Endothelial cell of umbilical vein (primary cell): ENCODE measurements at regions not wholly inside any gene's neighbourhood (a gene's known extent, or its start where the extent isn't known, plus 50 kb on each side); places are given as distances from the start of the nearest gene placed in this dataset.

Source experiments
- BruUV-seq: library from RNA; stranded (reverse); fragments of 400-500 nt; replicated peaks from 2 replicates; lab custom pipeline; 2021; lab: Mats Ljungman, UMichigan
- CTCF ChIA-PET: fragments of 300-600, 350-600 bp; sonication (Branson Sonifier 250); formaldehyde crosslinking; loops from one replicate; lab custom pipeline; 2021; ENCODE audit warnings: antibody characterized with exemption, inconsistent platforms; lab: Charles Lee
- POLR2A ChIA-PET: fragments of 300-600, 350-600 bp; sonication (Branson Sonifier 250); formaldehyde crosslinking; loops from one replicate; lab custom pipeline; 2021; ENCODE audit warnings: antibody characterized with exemption, inconsistent platforms; lab: Charles Lee
- DNase-seq: peaks from one replicate; pipeline ENCODE4 v3.0.0-alpha.2; 2011; ENCODE audit warnings: low read depth, low spot score
- FAIRE-seq: peaks from 2 replicates; lab custom pipeline; 2011; peaks lifted over from hg19 to GRCh38; lab: Jason Lieb, UNC
- H2AFZ ChIP-seq: 2 replicates; pipeline ENCODE4 v1.6.0; 2012; ENCODE audit warnings: low read depth, low read length, control low read depth, inconsistent platforms
- H3K27ac ChIP-seq: 2 replicates; pipeline ENCODE4 v1.5.1; 2011; ENCODE audit warnings: low read depth, mild to moderate bottlenecking, control low read depth, low read length, moderate library complexity; ENCODE audit not compliant: insufficient read depth
- H3K27me3 ChIP-seq, 2 experiments: 2 replicates each; pipeline versions ENCODE4 v1.6.0 to v1.6.1; 2011; ENCODE audit warnings: low read length in 2 of 2, mixed read lengths in 1 of 2; ENCODE audit not compliant: control insufficient read depth in 2 of 2, insufficient read depth in 2 of 2
- H3K36me3 ChIP-seq, 2 experiments: 2 replicates in 1 of 2; 3 replicates in 1 of 2; pipeline ENCODE4 v1.5.1; 2011; ENCODE audit warnings: low read length in 2 of 2, mild to moderate bottlenecking in 1 of 2, moderate library complexity in 1 of 2; ENCODE audit not compliant: control insufficient read depth in 2 of 2, insufficient read depth in 2 of 2; ENCODE audit errors: extremely low read depth in 1 of 2
- H3K4me1 ChIP-seq: 3 replicates; pipeline ENCODE4 v1.5.1; 2011; ENCODE audit warnings: mild to moderate bottlenecking, low read length; ENCODE audit not compliant: control insufficient read depth, insufficient read depth; ENCODE audit errors: extremely low read depth
- H3K4me2 ChIP-seq: 2 replicates; pipeline ENCODE4 v1.6.1; 2011; ENCODE audit warnings: low read length, control low read depth, mixed read lengths; ENCODE audit not compliant: insufficient read depth
- H3K4me3 ChIP-seq, 3 experiments: fragments of 200-600 bp in 1 of 3; sonication (generic), shearing (Covaris generic) in 1 of 3; replicated peaks in 1 of 3; 2 replicates each; pipeline ENCODE4 v1.5.1; 2011 to 2016; ENCODE audit warnings: control low read depth in 3 of 3, low read length in 3 of 3, mild to moderate bottlenecking in 2 of 3, inconsistent platforms in 1 of 3, low read depth in 1 of 3, moderate library complexity in 1 of 3; ENCODE audit not compliant: insufficient read depth in 1 of 3
- H3K79me2 ChIP-seq: 2 replicates; pipeline ENCODE4 v1.6.0; 2012; ENCODE audit warnings: low read length, inconsistent platforms; ENCODE audit not compliant: control insufficient read depth, insufficient read depth
- H3K9ac ChIP-seq: replicated peaks from 2 replicates; pipeline ENCODE3; 2011; ENCODE audit warnings: low read length, control low read depth; ENCODE audit not compliant: insufficient read depth; ENCODE audit errors: extremely low read depth
- H3K9me1 ChIP-seq: replicated peaks from 3 replicates; pipeline ENCODE4 v1.6.0; 2011; ENCODE audit warnings: mild to moderate bottlenecking, low read length; ENCODE audit not compliant: control insufficient read depth, insufficient read depth; ENCODE audit errors: extremely low read depth
- H3K9me3 ChIP-seq: replicated peaks from 2 replicates; pipeline ENCODE4 v1.5.1; 2012; ENCODE audit warnings: low read length, inconsistent platforms; ENCODE audit not compliant: control insufficient read depth, insufficient read depth
- H4K20me1 ChIP-seq: replicated peaks from 2 replicates; pipeline ENCODE3; 2011; ENCODE audit warnings: mild to moderate bottlenecking, low read length; ENCODE audit not compliant: control insufficient read depth, insufficient read depth; ENCODE audit errors: extremely low read depth
- EZH2 ChIP-seq: IDR thresholded peaks from 2 replicates; pipeline ENCODE4 v1.6.1; 2012; ENCODE audit warnings: borderline replicate concordance, low read depth, mild to moderate bottlenecking, moderate library complexity, low read length, inconsistent platforms; ENCODE audit not compliant: severe bottlenecking
- FOS ChIP-seq: IDR thresholded peaks from 2 replicates; pipeline ENCODE4 v1.6.1; 2011; ENCODE audit warnings: mild to moderate bottlenecking, low read length, moderate library complexity, borderline replicate concordance; ENCODE audit not compliant: insufficient read depth
- GATA2 ChIP-seq: IDR thresholded peaks from 2 replicates; pipeline ENCODE4 v1.7.0; 2011; ENCODE audit warnings: low read depth, mild to moderate bottlenecking, moderate library complexity, mixed read lengths, low read length; ENCODE audit not compliant: insufficient read length, insufficient read depth
- JUN ChIP-seq: IDR thresholded peaks from 2 replicates; pipeline ENCODE4 v1.6.1; 2011; ENCODE audit warnings: borderline replicate concordance, low read depth; ENCODE audit not compliant: insufficient read length, insufficient read depth
- MAX ChIP-seq: IDR thresholded peaks from 2 replicates; pipeline ENCODE4 v1.6.1; 2011; ENCODE audit not compliant: insufficient read depth, insufficient read length
- MYC ChIP-seq: IDR thresholded peaks from one replicate; pipeline ENCODE4 v1.6.1; 2011; ENCODE audit warnings: mild to moderate bottlenecking, low read depth, low read length
- POLR2A ChIP-seq: IDR thresholded peaks from 2 replicates; pipeline ENCODE4 v1.6.1; 2012; ENCODE audit warnings: low read depth, mild to moderate bottlenecking, control low read depth, low read length
- POLR2AphosphoS5 ChIP-seq: IDR thresholded peaks from 2 replicates; pipeline ENCODE4 v1.6.1; 2012; ENCODE audit warnings: low read depth, mild to moderate bottlenecking, control low read depth, low read length, moderate library complexity; ENCODE audit not compliant: insufficient read depth
- dilution Hi-C: fragments of 300-500 bp; cut with MboI; formaldehyde crosslinking; loops from one replicate; pipeline ENCODE4 v1.15.0; 2019; ENCODE audit warnings: low sequenced_read_pairs; ENCODE audit not compliant: extremely low pct_ligation_motif_present
- intact Hi-C: fragments of 100-400 bp; cut with micrococcal nuclease; formaldehyde crosslinking; loops from one replicate; pipeline ENCODE4 v1.10.0; 2022
- TF ChIP-seq, protein P1 (sequence below), 2 donors: IDR thresholded peaks; 1 replicate in 1 of 2; 2 replicates in 1 of 2; pipeline ENCODE4 v1.5.1; 2011; ENCODE audit warnings: low read length in 2 of 2, mild to moderate bottlenecking in 2 of 2, moderate library complexity in 2 of 2, control low read depth in 1 of 2, inconsistent platforms in 1 of 2, low read depth in 1 of 2; ENCODE audit not compliant: insufficient read depth in 1 of 2; ENCODE audit errors: extremely low read depth in 1 of 2

GRCh38 chr2:8575834-8576423 is 105.9 kb upstream of the ID2 start:
- Histone ChIP-seq H4K20me1 (no peaks in the 10 kb centered on the region), H3K4me1 (no peaks in the 10 kb centered on the region), H3K9me3 (no peaks in the 10 kb centered on the region), H3K9me1 (no peaks in the 10 kb centered on the region), H3K4me2 (no peak overlapping the region), H3K4me3 (no peak overlapping the region), H2AFZ (no peak overlapping the region), H3K27me3 (no peaks in the 10 kb centered on the region), H3K79me2 (no peaks in the 10 kb centered on the region), H3K36me3 (no peaks in the 10 kb centered on the region), H3K27ac (no peak overlapping the region), H3K9ac (no peak overlapping the region)
- no peak for FAIRE-seq
- TF ChIP-seq POLR2AphosphoS5 (no peak), MYC (no peak), POLR2A (no peak), GATA2 (no peak), EZH2 (no peak), MAX (no peak), FOS (no peak), JUN (no peak)
- TF ChIP-seq, protein P1, sequence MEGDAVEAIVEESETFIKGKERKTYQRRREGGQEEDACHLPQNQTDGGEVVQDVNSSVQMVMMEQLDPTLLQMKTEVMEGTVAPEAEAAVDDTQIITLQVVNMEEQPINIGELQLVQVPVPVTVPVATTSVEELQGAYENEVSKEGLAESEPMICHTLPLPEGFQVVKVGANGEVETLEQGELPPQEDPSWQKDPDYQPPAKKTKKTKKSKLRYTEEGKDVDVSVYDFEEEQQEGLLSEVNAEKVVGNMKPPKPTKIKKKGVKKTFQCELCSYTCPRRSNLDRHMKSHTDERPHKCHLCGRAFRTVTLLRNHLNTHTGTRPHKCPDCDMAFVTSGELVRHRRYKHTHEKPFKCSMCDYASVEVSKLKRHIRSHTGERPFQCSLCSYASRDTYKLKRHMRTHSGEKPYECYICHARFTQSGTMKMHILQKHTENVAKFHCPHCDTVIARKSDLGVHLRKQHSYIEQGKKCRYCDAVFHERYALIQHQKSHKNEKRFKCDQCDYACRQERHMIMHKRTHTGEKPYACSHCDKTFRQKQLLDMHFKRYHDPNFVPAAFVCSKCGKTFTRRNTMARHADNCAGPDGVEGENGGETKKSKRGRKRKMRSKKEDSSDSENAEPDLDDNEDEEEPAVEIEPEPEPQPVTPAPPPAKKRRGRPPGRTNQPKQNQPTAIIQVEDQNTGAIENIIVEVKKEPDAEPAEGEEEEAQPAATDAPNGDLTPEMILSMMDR (IDR thresholded peaks at IDR 0.05; ENCODE audit: extremely low read depth in 1 of 2, insufficient read depth in 1 of 2, low read depth in 1 of 2, low read length in 2 of 2): no peak
- no TSS peak for BruUV-seq
- intact Hi-C loops (no loop called here), dilution Hi-C loops (no loop called here)
- DNase-seq: no peak
- CTCF ChIA-PET: no interaction called here
- POLR2A ChIA-PET: no interaction called here
